Fibroblast of villous mesenchyme (primary cell): ENCODE measurements at regions not wholly inside any gene's neighbourhood (a gene's known extent, or its start where the extent isn't known, plus 50 kb on each side); places are given as distances from the start of the nearest gene placed in this dataset.
"Not testable (repeated sequence)": the region's sequence is repeated elsewhere in the genome, so short reads cannot be mapped to it uniquely, and the experiment has no call there.

Experiments
- DNase-seq: peaks from one replicate; pipeline ENCODE4 v3.0.0-alpha.2; 2010; ENCODE audit warnings: low read depth
- H3K4me3 ChIP-seq: 2 replicates; pipeline ENCODE4 v1.5.1; 2011; ENCODE audit warnings: low read depth, mild to moderate bottlenecking, low read length
- TF ChIP-seq, protein P1 (sequence below): IDR thresholded peaks from 2 replicates; pipeline ENCODE4 v1.5.1; 2012; ENCODE audit warnings: low read depth, mild to moderate bottlenecking, low read length; ENCODE audit not compliant: insufficient read depth

DNA sequence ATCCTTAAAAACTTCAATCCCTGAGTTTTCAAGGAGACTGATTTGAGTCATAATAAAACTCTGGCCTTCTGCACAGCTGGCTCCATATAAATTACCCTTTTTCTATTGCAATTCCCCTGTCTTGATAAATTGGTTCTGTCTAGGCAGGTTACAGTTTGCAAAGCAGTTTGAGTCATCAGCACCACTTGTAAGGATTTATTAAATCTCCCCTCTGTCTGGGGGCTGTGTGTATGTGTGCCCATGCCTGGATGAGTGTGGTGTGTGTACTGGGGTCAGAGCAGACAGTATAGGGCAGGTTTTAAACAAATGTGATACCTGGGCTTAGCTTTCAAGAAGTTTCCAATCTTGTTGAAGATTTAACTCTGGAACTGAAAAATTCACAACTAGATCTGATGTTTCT is 228.6 kb downstream of the FNDC1 start:
- DNase-seq = no peak
- TF ChIP-seq, protein P1, sequence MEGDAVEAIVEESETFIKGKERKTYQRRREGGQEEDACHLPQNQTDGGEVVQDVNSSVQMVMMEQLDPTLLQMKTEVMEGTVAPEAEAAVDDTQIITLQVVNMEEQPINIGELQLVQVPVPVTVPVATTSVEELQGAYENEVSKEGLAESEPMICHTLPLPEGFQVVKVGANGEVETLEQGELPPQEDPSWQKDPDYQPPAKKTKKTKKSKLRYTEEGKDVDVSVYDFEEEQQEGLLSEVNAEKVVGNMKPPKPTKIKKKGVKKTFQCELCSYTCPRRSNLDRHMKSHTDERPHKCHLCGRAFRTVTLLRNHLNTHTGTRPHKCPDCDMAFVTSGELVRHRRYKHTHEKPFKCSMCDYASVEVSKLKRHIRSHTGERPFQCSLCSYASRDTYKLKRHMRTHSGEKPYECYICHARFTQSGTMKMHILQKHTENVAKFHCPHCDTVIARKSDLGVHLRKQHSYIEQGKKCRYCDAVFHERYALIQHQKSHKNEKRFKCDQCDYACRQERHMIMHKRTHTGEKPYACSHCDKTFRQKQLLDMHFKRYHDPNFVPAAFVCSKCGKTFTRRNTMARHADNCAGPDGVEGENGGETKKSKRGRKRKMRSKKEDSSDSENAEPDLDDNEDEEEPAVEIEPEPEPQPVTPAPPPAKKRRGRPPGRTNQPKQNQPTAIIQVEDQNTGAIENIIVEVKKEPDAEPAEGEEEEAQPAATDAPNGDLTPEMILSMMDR = no peak
- H3K4me3 ChIP-seq = no peak overlapping the region

DNA sequence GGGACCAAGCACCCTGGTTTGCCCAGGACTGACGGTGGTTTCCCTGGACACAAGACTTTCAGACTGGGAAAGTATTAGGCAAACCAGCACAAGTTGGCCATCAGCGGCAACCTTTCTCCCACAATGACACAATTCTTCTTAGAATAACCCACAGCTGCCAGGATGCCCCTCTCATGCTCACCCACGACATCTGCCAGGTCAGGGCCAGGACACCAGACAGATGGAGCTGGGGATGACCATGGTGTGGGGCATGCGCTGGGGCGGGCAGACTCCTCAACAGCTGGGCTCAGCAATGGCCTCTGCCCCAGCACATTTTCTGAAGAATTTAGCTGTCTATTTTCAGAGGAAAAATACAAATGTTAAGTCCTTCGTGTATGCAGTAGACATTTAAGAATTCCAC is 226.4 kb downstream of the FNDC1 start:
- no peak overlapping the region for H3K4me3 ChIP-seq
- TF ChIP-seq, protein P1 = no peak
- no peak for DNase-seq

DNA sequence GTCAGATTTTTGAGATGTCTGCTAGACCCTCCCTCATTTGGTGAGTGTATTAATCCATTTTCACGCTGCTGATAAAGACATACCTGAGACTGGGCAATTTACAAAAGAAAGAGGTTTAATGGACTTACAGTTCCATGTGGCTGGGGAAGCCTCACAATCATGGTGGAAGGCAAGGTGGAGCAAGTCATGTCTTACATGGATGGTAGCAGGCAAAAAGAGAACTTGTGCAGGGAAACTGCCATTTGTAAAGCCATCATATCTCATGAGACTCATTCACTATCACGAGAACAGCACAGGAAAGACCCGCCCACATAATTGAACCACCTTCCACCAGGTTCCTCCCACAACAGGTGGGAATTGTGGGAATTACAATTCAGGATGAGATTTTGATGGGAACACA is 223.5 kb downstream of the FNDC1 start:
- not testable (repeated sequence) for H3K4me3 ChIP-seq, DNase-seq

DNA sequence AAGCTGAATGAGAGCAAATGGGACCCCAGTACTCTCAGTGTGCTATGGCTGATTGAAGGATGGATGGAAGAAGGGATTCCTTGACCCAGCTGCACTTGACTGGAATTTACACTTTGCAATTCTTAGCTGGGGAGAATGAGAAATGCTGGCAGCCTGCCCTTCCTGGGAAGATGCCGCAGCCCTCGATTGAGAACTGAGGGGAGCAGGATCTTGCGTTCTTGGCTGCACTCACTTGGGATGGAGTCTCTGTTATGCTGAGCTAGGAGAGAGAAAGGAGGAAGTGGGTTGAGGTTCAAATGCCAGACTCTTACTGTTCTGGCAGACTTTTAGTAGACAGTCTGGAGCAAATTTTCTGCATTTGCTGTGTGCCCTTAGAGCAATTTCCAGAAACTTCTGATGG is 221.2 kb downstream of the FNDC1 start:
- no peak for DNase-seq
- no peak overlapping the region for H3K4me3 ChIP-seq
- TF ChIP-seq, protein P1 = no peak

DNA sequence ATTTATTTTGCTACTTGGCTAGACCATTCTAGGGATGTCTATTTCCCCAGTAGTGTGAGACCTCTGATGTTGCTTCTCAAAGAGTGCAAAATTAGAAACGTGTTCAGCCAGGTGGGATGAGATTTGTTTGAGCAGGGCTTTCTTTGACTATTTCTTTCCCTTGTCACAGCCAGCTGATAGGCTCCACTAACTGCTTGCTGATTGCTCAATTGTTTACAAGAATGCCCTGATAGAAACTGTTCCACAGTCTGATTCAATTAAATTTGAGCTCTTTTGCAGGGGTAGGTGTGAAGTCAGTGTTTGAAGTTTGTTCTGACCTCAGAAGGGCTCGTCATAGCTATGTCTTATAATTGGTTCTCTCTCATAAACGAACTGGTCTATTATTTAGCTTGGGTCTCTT is 220.5 kb downstream of the FNDC1 start:
- TF ChIP-seq, protein P1 = no peak
- no peak for DNase-seq
- no peak overlapping the region for H3K4me3 ChIP-seq

DNA sequence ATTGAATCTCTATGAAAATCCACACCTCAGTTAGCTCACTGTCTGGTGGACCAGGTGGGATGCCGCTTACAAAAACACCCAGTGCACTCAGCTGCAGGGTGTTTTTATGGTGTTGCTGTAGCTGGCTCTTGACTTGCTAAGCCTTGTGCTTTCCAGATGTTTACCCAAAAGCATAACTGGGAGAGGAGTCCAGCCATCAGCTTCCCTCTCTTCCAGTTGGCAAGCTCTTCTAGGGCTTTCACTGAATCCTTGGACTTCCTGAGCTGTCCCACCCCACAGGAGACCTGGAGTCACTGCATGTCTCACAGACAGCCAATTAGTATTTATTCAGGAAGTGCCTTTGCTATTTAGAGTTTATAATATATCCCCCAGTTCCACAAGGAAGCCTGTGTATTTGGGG is 210.9 kb downstream of the FNDC1 start:
- TF ChIP-seq, protein P1 = no peak
- DNase-seq = no peak
- H3K4me3 ChIP-seq = no peak overlapping the region

DNA sequence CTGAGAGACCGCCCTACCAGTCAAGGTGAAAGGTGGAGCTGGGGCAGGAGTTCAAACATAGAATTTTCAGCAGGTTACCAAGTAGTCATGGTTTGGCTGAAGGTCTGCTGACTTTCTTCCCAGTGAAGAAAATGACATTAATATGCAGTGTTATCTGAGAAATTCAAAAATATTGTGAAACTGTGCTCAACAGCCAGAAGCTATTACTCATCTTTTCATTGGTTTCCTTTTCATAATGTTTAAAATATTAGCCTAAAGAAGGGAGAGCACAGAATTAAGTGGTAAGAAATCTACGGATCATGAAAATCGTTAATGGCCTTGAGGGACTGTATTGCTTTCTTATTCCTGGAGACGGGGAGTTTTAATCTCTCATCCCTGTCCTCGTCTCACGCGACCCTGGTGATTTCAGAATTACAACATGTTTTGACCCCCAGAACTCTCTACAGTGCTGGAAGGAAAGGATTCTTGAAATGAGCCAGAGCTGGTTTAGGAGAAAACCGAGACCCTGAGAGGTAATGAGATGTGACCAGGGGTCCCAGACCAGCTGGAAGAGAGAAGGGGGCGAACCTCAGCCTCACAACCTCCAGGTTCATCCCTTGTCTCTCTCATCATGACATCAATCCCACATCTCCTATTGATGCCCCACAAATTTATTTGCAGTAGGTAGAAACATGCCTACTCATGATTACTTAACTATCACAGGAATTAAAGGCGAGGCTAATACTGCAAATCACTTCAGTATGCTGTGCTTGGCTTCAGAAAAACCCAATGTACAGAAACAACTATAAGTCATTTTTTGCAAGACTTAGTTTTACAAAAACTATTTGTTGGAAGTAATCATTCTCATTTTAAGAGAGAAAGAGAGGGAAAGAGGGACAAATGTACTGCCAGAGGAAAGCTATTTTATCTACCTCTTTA is 209.5 kb downstream of the FNDC1 start:
- DNase-seq = no peak
- TF ChIP-seq, protein P1 = no peak
- no peak overlapping the region for H3K4me3 ChIP-seq
